OCI-LY1 (cell line): ENCODE measurements at regions not wholly inside any gene's neighbourhood (a gene's known extent, or its start where the extent isn't known, plus 50 kb on each side); places are given as distances from the start of the nearest gene placed in this dataset.

Experiments
- H2AFZ ChIP-seq: fragments of 200-600 bp; sonication (generic), shearing (Covaris generic); 2 replicates; pipeline ENCODE4 v1.6.0; 2014; ENCODE audit warnings: antibody characterized with exemption, mild to moderate bottlenecking, low read length
- H3F3A ChIP-seq: fragments of 200-600 bp; sonication (generic), shearing (Covaris generic); 2 replicates; pipeline ENCODE4 v1.6.0; 2014; ENCODE audit warnings: mild to moderate bottlenecking, antibody characterized with exemption, low read length, moderate library complexity; ENCODE audit not compliant: insufficient read depth
- H3K27ac ChIP-seq: fragments of 200-600 bp; sonication (generic); 2 replicates; pipeline ENCODE4 v1.5.1; 2014; ENCODE audit warnings: low read length, mixed run types, mild to moderate bottlenecking, low read depth; ENCODE audit not compliant: poor library complexity, severe bottlenecking
- H3K27me3 ChIP-seq: fragments of 200-600 bp; sonication (generic); 2 replicates; pipeline ENCODE4 v1.6.0; 2014; ENCODE audit warnings: antibody characterized with exemption, mild to moderate bottlenecking, low read length, moderate library complexity; ENCODE audit not compliant: insufficient read depth
- H3K36me3 ChIP-seq: fragments of 200-600 bp; sonication (generic); 2 replicates; pipeline ENCODE4 v1.6.1; 2014; ENCODE audit warnings: mild to moderate bottlenecking, antibody characterized with exemption, low read length, moderate library complexity, mixed read lengths; ENCODE audit not compliant: insufficient read depth
- H3K4me1 ChIP-seq: fragments of 200-600 bp; sonication (generic); 2 replicates; pipeline ENCODE4 v1.5.1; 2014; ENCODE audit warnings: mild to moderate bottlenecking, low read length, moderate library complexity; ENCODE audit not compliant: insufficient read depth, severe bottlenecking
- H3K4me2 ChIP-seq: fragments of 200-600 bp; sonication (generic), shearing (Covaris generic); 2 replicates; pipeline ENCODE4 v1.6.1; 2014; ENCODE audit warnings: low read length
- H3K4me3 ChIP-seq: fragments of 200-600 bp; sonication (generic); 2 replicates; pipeline ENCODE4 v1.5.1; 2014; ENCODE audit warnings: low read length, low read depth, mild to moderate bottlenecking, mixed read lengths; ENCODE audit not compliant: poor library complexity, severe bottlenecking
- H3K79me2 ChIP-seq: fragments of 200-600 bp; shearing (Covaris generic); 2 replicates; pipeline ENCODE4 v1.6.1; 2016; ENCODE audit warnings: mixed run types, low read length, mixed read lengths; ENCODE audit not compliant: insufficient read depth
- H3K9ac ChIP-seq: fragments of 200-600 bp; sonication (generic), shearing (Covaris generic); 2 replicates; pipeline ENCODE4 v1.6.1; 2014; ENCODE audit warnings: mild to moderate bottlenecking, low read length, mixed read lengths
- H3K9me2 ChIP-seq: fragments of 200-600 bp; sonication (generic), shearing (Covaris generic); 2 replicates; pipeline ENCODE4 v1.6.1; 2014; ENCODE audit warnings: low read depth, mild to moderate bottlenecking, low read length, mixed read lengths
- H3K9me3 ChIP-seq: fragments of 200-600 bp; shearing (Covaris generic); 2 replicates; pipeline ENCODE4 v1.6.1; 2014; ENCODE audit warnings: low read length, mixed read lengths
- H4K20me1 ChIP-seq: fragments of 200-600 bp; sonication (generic), shearing (Covaris generic); 2 replicates; pipeline ENCODE4 v1.6.0; 2016; ENCODE audit warnings: mild to moderate bottlenecking, low read length; ENCODE audit not compliant: insufficient read depth
- CTCF ChIP-seq: fragments of 200-600 bp; sonication (generic), shearing (Covaris generic); IDR thresholded peaks from 2 replicates; pipeline ENCODE4 v1.5.1; 2017; ENCODE audit warnings: mild to moderate bottlenecking, antibody characterized with exemption, low read length, moderate library complexity, mixed read lengths
- EZH2 ChIP-seq: fragments of 200-600 bp; sonication (generic), shearing (Covaris generic); IDR thresholded peaks from 2 replicates; pipeline ENCODE4 v1.8.0; 2017; ENCODE audit warnings: borderline replicate concordance, mixed run types, mild to moderate bottlenecking, antibody characterized with exemption, low read length, moderate library complexity, mixed read lengths

- Histone ChIP-seq H3K9me2 (no peaks in the 10 kb centered on the region), H3K4me1 (peaks cover 6% of the 10 kb centered on the region), H3K9me3 (no peaks in the 10 kb centered on the region), H3K27ac (no peak overlapping the region), H3K4me3 (no peak overlapping the region), H3F3A (no peaks in the 10 kb centered on the region), H3K79me2 (no peaks in the 10 kb centered on the region), H4K20me1 (no peaks in the 10 kb centered on the region), H3K27me3 (no peaks in the 10 kb centered on the region), H3K4me2 (no peak overlapping the region), H3K36me3 (no peaks in the 10 kb centered on the region), H3K9ac (no peak overlapping the region), H2AFZ (no peak overlapping the region)
- TF ChIP-seq CTCF = no peak
- TF ChIP-seq EZH2 = no peak
These were observed 141.6 kb upstream of the SPRED1 start for GRCh38 chr15:38111070-38111469.

- TF ChIP-seq CTCF (no peak), EZH2 (no peak)
- no peaks in the 10 kb centered on the region for H3K36me3 ChIP-seq
- H3K4me2 ChIP-seq = no peak overlapping the region
- H3K4me1 ChIP-seq = peaks cover 6% of the 10 kb centered on the region
- no peaks in the 10 kb centered on the region for H3F3A ChIP-seq
- no peak overlapping the region for H3K27ac ChIP-seq
- no peaks in the 10 kb centered on the region for H3K79me2 ChIP-seq
- no peak overlapping the region for H2AFZ ChIP-seq
- no peaks in the 10 kb centered on the region for H3K9me2 ChIP-seq
- no peak overlapping the region for H3K9ac ChIP-seq
- H3K27me3 ChIP-seq = no peaks in the 10 kb centered on the region
- no peaks in the 10 kb centered on the region for H3K9me3 ChIP-seq
- H4K20me1 ChIP-seq = no peaks in the 10 kb centered on the region
- H3K4me3 ChIP-seq = no peak overlapping the region
These were observed 140.2 kb upstream of the SPRED1 start for GRCh38 chr15:38112406-38112805.

GRCh38 chr15:38115121-38115520, 137.5 kb upstream of the SPRED1 start:
- TF ChIP-seq CTCF = no peak
- no peak for TF ChIP-seq EZH2
- H3K9me3 ChIP-seq = no peaks in the 10 kb centered on the region
- H3F3A ChIP-seq = no peaks in the 10 kb centered on the region
- no peak overlapping the region for H3K4me3 ChIP-seq
- peaks cover 16% of the 10 kb centered on the region for H3K4me1 ChIP-seq
- H2AFZ ChIP-seq = no peak overlapping the region
- no peaks in the 10 kb centered on the region for H3K36me3 ChIP-seq
- no peaks in the 10 kb centered on the region for H3K9me2 ChIP-seq
- H3K9ac ChIP-seq = no peak overlapping the region
- no peak overlapping the region for H3K4me2 ChIP-seq
- H3K79me2 ChIP-seq = no peaks in the 10 kb centered on the region
- H3K27me3 ChIP-seq = no peaks in the 10 kb centered on the region
- no peak overlapping the region for H3K27ac ChIP-seq
- H4K20me1 ChIP-seq = no peaks in the 10 kb centered on the region
